ENCODE measurements at regions not wholly inside any gene's neighbourhood (a gene's known extent, or its start where the extent isn't known, plus 50 kb on each side); places are given as distances from the start of the nearest gene placed in this dataset.

DNA sequence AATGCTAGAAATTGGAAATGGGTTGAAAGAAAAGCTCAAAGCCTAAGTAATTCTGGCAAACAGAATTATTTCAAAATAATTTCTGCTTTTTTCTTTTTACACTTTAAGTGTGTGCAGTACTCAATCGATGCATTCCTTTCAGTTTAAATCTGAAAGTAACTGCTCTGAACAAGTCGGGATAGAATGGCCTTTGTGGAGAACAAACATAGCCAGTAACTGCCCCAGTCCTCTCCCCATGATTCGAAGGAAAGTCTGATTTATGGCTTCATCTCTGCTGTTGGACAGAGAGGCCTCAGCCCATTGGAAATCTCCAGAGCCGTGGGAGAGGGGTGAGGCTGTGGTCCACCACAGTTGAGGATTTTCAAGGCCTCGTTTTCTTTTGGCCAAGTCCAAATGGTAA lies 174.0 kb upstream of the TLL1 start:
- CTCF ChIA-PET: no interaction called here
- POLR2A ChIA-PET: interaction anchor here (0.6 kb wide), 1 partner anchor 631 kb away, joined by 4 read pairs; no protein-coding TSS in a partner anchor

DNA sequence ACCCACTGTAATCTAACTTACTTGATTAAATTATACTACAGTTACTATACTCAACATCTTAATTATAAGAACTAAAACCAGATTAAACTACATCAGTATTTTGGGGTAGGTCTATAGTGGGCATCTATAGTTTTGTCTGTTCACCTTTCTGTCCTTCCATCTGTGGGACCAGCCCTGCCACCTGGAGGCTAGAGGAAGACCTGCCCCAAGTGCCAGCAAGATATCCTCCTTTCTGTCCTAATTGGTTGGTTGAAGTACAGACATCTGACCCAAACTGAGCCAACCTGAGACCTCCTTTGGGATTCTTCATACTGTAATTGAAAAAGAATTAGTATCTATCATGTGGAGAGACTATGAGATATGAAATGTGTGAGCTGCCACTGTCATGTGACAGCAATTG lies 172.2 kb upstream of the TLL1 start:
- no peak for DNase-seq (ENCODE audit: low read depth, low spot score)
- ChIA-PET POLR2A (no interaction called here), CTCF (no interaction called here)
- TF ChIP-seq, protein P1, sequence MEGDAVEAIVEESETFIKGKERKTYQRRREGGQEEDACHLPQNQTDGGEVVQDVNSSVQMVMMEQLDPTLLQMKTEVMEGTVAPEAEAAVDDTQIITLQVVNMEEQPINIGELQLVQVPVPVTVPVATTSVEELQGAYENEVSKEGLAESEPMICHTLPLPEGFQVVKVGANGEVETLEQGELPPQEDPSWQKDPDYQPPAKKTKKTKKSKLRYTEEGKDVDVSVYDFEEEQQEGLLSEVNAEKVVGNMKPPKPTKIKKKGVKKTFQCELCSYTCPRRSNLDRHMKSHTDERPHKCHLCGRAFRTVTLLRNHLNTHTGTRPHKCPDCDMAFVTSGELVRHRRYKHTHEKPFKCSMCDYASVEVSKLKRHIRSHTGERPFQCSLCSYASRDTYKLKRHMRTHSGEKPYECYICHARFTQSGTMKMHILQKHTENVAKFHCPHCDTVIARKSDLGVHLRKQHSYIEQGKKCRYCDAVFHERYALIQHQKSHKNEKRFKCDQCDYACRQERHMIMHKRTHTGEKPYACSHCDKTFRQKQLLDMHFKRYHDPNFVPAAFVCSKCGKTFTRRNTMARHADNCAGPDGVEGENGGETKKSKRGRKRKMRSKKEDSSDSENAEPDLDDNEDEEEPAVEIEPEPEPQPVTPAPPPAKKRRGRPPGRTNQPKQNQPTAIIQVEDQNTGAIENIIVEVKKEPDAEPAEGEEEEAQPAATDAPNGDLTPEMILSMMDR (IDR thresholded peaks at IDR 0.05; ENCODE audit: insufficient read depth, low read length, missing control alignments): no peak
- H3K4me3 ChIP-seq (ENCODE audit: low read depth, low read length): no peak overlapping the region

More for the DNA sequence above, 174.0 kb upstream of the TLL1 start:
- TF ChIP-seq, protein P1 (IDR thresholded peaks at IDR 0.05; ENCODE audit: insufficient read depth, low read length, missing control alignments): no peak
- H3K4me3 ChIP-seq (ENCODE audit: low read depth, low read length): no peak overlapping the region
- no peak for DNase-seq (ENCODE audit: low read depth, low spot score)

DNA sequence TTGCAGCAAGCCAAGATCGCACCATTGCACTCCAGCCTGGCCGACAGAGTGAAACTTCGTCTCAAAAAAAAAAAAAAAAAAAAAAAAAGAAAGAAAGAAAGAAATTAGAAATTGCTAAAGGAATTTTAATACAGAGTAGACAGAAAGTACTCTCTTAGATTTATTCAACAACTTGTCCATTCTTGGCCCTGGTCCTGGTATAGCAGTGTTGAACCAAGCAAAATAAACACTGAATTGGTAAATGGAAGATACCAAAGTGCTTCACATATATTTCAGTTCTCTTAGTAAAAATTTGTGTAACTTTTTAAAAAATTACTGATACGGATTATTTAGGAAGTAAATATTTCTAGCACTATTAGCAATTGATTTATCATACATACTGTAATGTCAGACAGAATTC lies 165.9 kb upstream of the TLL1 start:
- TF ChIP-seq, protein P1 (IDR thresholded peaks at IDR 0.05; ENCODE audit: insufficient read depth, low read length, missing control alignments): no peak
- CTCF ChIA-PET: no interaction called here
- no peak for DNase-seq (ENCODE audit: low read depth, low spot score)
- POLR2A ChIA-PET: no interaction called here
- H3K4me3 ChIP-seq (ENCODE audit: low read depth, low read length): no peak overlapping the region

DNA sequence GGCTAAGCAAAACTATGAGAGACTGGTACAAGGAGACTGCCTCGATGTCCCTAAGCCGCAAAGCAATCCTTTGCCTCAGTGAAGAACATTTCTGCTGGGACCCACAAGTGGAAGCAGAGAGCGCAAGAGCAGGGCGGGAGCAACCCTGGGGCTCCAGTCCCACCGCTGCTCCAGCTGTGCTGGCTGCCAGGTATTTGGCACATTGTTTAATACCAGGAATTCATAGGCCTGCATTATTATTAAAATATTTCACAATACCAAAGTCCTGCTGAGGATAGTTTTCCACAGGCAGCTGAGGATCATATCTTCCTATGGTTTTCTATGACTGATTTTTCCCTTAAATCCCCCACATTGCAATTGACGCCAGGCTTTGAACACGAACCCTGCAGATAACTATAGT lies 163.5 kb upstream of the TLL1 start:
- no peak for DNase-seq (ENCODE audit: low read depth, low spot score)
- ChIA-PET CTCF (no interaction called here), POLR2A (no interaction called here)
- no peak overlapping the region for H3K4me3 ChIP-seq (ENCODE audit: low read depth, low read length)
- TF ChIP-seq, protein P1 (IDR thresholded peaks at IDR 0.05; ENCODE audit: insufficient read depth, low read length, missing control alignments): no peak

DNA sequence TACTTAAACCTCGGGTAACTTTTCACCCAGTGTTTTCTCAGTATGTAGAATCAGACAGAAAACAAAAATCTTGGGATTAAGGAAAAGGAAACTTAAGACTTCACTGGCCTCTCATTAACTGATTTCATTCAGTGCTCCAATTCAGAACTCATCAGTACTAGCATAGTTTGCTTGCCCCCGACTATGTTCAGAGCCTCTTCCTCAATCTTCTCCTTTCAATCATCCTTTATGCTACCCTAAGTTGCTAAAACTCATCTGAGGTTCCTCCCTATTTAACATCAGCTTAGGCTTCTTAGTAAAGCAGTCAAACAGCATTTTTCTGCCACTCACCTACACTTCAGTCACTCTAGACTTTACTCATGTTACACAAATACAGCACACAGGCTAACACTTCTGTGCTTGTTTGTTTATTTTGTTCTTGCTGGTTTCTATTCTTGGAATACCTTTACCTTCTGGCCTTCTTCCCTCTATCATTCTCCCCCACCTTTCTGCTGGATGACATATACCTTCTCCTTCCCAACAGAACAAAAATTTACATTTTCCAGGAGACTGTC lies 163.0 kb upstream of the TLL1 start:
- TF ChIP-seq, protein P1 (IDR thresholded peaks at IDR 0.05; ENCODE audit: insufficient read depth, low read length, missing control alignments): no peak
- POLR2A ChIA-PET: no interaction called here
- CTCF ChIA-PET: no interaction called here
- H3K4me3 ChIP-seq (ENCODE audit: low read depth, low read length): no peak overlapping the region
- DNase-seq (ENCODE audit: low read depth, low spot score): no peak

DNA sequence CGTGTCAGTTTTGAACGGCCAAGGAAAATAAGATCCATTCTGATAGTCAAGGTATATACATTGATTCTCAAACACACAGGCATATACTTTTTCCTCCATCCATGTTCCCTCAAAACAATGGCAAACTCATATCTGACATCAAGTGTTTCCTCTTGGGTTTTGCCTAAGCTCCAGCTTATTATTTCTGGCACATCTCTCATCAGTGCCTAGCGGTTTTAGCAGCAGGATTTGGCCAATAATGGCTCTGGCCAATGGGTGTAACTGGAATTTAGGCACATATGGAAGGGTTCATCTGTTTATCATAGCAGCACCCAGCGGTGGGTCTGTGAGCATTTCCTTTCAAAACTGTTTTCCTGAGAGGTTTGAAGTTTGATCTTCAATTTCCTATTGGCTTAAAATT lies 161.6 kb upstream of the TLL1 start:
- TF ChIP-seq, protein P1 (IDR thresholded peaks at IDR 0.05; ENCODE audit: insufficient read depth, low read length, missing control alignments): no peak
- CTCF ChIA-PET: no interaction called here
- no peak overlapping the region for H3K4me3 ChIP-seq (ENCODE audit: low read depth, low read length)
- DNase-seq (ENCODE audit: low read depth, low spot score): no peak
- POLR2A ChIA-PET: no interaction called here
